GM18499 (cell line): ENCODE measurements at regions not wholly inside any gene's neighbourhood (a gene's known extent, or its start where the extent isn't known, plus 50 kb on each side); places are given as distances from the start of the nearest gene placed in this dataset.
"Not testable (repeated sequence)": the region's sequence is repeated elsewhere in the genome, so short reads cannot be mapped to it uniquely, and the experiment has no call there.

Experiments
- ATAC-seq: cut with Tn5 transposase; IDR thresholded peaks from one replicate; pipeline ENCODE4 v1.9.1; 2021; ENCODE audit warnings: moderate number of reproducible peaks; ENCODE audit not compliant: insufficient read depth, unreplicated experiment

DNA sequence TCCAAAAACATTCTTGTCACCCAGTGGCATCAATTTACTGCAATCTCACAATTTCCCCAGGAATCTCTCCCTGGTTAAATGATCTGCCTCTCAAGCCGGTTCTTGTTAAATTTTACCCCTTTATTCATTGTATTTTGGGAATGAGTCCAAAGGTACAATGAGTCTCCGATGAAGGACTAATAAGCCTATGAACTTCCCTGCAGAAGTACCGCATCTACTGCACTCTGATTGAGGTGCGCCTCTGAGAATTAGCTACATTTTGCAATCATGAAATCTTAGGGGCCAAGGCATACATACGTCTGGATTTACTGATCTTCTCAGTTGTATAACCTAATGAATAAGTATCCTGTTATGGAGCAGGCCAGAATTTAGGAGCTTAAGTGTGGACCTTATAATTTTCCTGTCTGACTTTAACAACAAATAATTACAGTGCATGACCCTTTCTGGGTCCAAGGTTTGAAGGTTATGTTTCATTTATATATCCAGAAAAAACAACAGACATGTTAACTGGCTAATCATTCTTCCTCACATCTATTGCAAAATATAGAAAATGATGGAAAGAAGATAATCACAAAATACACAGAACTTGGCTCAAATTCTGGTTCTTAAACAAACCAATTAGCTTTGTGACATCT lies 261.8 kb upstream of the NRXN1 start:
- ATAC-seq, result no peak

DNA sequence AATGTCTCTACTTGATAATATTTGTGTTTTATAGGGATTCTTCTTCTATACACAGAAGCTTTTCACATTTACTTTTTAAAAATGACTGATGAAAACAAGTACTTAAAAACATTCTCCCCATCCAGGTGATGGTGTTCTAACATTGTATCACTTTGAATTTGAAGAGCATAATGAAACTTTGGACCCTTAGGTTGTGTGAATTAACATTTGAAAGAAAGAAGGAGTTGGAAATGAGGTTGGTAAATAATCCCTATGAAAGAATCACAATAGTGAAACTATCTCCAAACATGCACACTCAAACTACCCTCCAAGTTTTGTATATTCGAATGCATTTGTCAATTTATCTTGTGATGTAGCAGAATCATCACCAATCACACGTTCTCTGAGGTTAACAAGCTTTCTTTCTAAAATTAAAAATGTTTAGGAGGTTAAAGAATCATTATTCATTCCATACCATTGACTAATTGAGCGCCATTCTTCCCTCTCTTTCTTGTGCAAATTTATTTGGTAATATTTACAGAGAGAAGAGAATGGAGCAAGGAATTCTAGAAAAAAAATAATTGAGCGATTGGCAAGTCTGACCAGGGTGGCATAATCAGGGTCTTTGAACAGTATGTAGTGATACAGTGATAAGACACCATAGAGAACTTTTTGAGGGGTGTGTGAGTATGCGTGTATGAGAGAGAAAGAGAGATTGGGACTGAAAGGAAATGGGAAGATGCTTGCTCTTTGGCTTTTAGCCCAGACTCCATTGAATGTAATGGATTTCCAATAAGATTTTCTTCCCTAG lies 260.0 kb upstream of the NRXN1 start:
- no peak for ATAC-seq

DNA sequence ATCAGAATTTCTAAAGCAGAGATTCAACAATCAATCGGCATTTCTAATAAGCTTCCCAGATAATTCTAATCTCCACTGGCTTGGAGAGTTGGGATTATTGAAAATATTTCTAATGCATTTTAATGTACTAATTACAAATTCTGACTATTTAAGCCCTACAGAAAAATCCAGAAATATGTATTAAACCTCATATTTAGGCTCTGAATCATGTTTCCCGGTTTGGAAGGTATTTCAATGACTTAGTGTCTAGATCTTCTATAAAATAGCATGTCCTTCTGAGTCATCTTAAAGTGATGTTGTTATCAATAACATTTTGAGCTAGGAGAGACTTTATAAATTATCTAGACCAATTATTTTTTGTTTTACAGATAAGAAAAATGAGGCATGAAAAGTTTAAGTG lies 258.8 kb upstream of the NRXN1 start:
- ATAC-seq, result no peak

DNA sequence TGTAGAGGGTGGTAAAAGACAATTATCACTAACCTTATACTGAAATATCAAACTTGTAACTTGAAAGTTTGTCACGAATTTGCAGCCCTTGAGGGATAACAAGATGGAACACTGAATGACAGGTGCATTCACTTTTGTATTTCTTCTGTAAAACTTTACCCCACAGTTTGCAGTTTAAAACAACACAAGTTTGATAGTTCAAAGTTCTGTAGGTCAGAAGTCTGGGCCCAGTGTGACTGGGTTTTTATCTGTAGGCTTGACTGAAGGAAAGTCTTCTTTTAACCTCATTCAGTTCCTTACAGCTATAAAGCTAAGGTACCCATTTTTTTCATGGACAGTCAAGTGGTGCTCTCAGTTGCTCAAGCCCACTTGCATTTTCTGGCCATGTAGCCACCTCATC lies 257.1 kb upstream of the NRXN1 start:
- no peak for ATAC-seq

DNA sequence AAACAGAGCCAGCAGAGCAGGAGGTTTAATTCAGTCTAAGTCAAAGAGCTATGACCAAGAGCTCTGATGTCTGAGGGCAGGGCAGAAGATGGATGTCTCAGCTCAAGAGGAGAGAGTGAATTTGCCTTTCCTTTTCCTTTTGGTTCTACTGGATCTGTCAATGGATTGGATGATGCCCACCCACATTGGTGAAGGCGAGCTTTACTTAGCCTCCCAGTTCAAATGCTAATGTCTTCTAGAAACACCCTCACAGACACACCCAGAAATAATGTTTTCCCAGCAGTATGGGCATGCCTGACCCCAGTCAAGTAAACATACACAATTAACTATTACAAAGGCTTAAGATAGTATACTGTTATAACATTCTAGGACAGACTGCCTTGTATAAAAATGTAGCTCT lies 236.3 kb upstream of the NRXN1 start:
- no peak for ATAC-seq

- ATAC-seq, result no peak
Observed at GRCh38 chr2:51265539-51265938, 233.6 kb upstream of the NRXN1 start.

DNA sequence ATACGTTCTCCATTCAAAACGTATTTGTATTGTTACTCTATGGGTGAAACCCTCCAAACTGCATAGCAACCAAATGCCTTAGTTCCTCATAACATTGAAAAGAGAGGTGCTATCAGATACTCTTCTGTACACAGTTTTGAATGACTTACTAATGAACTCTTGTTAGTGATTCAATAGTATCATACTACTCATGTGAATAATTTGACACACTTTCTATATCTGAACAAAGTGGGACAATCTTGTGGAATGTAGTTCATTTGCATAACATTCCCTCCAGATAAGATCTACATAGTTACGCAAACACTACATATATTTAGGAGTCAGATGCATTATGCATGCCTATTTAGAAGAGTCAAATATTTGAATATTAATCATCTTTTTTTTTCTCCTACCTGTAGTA lies 232.0 kb upstream of the NRXN1 start:
- no peak for ATAC-seq

DNA sequence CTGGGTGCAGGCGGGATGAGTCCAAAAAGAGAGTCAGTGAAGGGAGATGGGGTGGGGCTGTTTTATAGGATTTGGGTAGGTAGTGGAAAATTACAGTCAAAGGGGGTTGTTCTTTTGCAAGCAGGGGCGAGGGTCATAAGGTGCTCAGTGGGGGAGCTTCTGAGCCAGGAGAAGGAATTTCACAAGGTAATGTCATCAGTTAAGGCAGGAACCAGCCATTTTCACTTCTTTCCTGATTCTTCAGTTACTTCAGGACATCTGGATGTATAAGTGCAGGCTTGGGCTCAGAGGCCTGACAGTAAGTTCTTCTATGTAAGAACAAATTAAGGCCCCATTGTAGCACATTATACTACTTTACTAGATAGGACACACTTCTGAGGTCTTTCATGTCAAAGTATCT lies 231.2 kb upstream of the NRXN1 start:
- ATAC-seq, result not testable (repeated sequence)

- ATAC-seq, result no peak
Observed at GRCh38 chr2:51258301-51258700, 226.4 kb upstream of the NRXN1 start.

GRCh38 chr2:51256736-51257135 lies 224.8 kb upstream of the NRXN1 start:
- ATAC-seq, result no peak

- ATAC-seq, result no peak
Observed at GRCh38 chr2:51251356-51251755, 219.4 kb upstream of the NRXN1 start.

- no peak for ATAC-seq
Observed at GRCh38 chr2:51247252-51247805, 215.4 kb upstream of the NRXN1 start.

DNA sequence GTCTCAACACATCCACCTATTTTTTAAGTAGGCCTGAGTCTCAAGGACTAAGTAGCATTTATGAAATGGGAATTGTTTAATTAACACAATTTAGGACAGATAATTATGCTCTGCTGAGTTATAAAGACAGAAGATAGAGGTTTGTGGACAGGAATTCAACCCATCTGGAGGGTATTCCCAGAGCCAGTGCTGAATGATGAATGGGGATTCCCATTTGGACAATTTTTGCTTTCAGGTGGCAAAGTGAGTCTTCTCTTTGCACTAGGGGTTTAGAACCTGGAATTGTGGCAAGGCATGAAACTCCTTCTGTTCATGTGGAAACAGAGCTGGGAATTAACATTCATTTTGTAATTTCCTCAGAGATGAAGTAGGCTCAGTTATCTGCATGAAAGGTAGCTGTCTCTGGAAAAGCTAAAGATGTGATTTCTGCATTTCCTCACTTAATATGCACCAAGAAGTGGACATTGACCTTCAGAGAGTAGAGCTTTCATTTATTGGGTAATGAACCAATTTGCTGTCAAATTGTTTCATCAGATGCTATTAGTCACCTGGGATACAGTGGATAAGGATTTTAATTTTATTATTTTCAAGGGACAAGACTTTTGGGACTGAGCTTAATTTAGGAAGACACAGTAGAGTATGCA lies 212.1 kb upstream of the NRXN1 start:
- no peak for ATAC-seq

- ATAC-seq, result no peak
Observed at GRCh38 chr2:51237626-51238271, 205.8 kb upstream of the NRXN1 start.

GRCh38 chr2:51232027-51232426 lies 200.1 kb upstream of the NRXN1 start:
- no peak for ATAC-seq

- no peak for ATAC-seq
Observed at GRCh38 chr2:51231071-51231470, 199.1 kb upstream of the NRXN1 start.

GRCh38 chr2:51225377-51225776 lies 193.4 kb upstream of the NRXN1 start:
- no peak for ATAC-seq

DNA sequence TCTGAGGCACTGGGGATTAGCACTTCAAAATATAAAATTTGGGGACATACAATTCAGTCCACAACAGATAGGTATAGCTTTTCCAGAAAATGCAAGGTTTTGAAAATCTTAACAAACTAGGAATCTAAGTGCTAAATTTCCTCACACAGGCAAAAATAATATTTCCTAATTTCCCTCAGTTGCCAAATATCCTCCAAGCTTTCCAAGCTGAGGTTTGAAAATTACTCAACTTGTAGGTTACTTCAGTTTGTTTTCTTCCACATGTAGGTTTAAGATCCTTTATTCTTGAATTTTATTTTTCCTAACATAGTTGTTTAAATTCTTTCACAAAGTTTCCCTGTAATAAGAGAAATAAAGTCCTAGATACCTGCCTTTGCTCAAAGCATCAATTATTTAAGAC lies 192.9 kb upstream of the NRXN1 start:
- no peak for ATAC-seq

GRCh38 chr2:51222106-51222505 lies 190.2 kb upstream of the NRXN1 start:
- no peak for ATAC-seq

DNA sequence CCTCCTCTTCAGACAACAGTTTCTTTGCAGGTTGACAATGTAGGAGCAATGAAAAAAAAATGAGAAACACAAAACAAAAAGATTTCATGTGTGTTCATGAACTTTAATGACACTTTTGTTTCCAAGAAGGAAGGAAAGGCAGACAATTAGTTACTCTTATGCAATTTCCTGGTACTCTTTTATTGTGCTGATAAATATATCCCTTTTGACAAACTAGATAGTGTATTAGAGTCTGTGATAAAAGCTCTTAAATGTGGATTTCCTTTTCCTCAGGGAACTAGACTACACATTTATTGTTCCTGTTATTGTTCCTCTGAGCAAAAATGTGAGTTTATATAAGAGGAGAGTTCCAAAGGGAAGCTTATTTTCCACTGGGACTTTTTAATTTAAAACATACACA lies 188.7 kb upstream of the NRXN1 start:
- no peak for ATAC-seq

DNA sequence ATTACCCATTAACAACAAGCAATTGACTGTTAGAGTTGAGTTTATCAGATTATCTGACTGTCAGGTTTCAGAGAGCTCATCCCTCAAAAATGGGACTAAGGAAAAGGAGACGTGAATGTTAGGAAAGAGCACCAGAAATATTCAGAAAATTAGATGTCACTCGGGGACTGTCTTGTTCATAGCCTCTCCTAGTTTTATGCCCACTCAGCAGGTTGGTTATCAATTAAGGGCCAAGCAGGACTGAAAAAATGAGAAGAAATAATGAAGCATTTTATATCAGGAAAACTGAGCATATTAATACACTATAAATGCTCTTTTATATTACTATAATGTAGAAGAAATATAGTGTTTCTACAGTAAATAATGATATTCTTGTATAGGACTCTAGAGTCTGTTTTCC lies 188.1 kb upstream of the NRXN1 start:
- no peak for ATAC-seq
